HG03342 (cell line): ENCODE measurements at regions not wholly inside any gene's neighbourhood (a gene's known extent, or its start where the extent isn't known, plus 50 kb on each side); places are given as distances from the start of the nearest gene placed in this dataset.

ENCODE experiments used
- ATAC-seq: cut with Tn5 transposase; IDR thresholded peaks from one replicate; pipeline ENCODE4 v1.9.1; 2021; ENCODE audit warnings: mild to moderate bottlenecking, moderate library complexity; ENCODE audit not compliant: unreplicated experiment

GRCh38 chr18:22613788-22614187 is 196.1 kb upstream of the CTAGE1 start:
- ATAC-seq = no peak

- ATAC-seq = no peak
Measured at GRCh38 chr18:22623513-22623912, 205.8 kb upstream of the CTAGE1 start.

- no peak for ATAC-seq
Measured at GRCh38 chr18:22624176-22624575, 206.5 kb upstream of the CTAGE1 start.

GRCh38 chr18:22625406-22625805 is 207.7 kb upstream of the CTAGE1 start:
- no peak for ATAC-seq

- no peak for ATAC-seq
Measured at GRCh38 chr18:22626771-22627170, 209.1 kb upstream of the CTAGE1 start.

- ATAC-seq = no peak
Measured at GRCh38 chr18:22627506-22627905, 209.8 kb upstream of the CTAGE1 start.

GRCh38 chr18:22628795-22629510 is 211.2 kb upstream of the CTAGE1 start:
- no peak for ATAC-seq

GRCh38 chr18:22630980-22631379 is 213.3 kb upstream of the CTAGE1 start:
- no peak for ATAC-seq

GRCh38 chr18:22632191-22632590 is 214.5 kb upstream of the CTAGE1 start:
- no peak for ATAC-seq

GRCh38 chr18:22634464-22634863 is 216.7 kb upstream of the CTAGE1 start:
- ATAC-seq = no peak

- no peak for ATAC-seq
Measured at GRCh38 chr18:22637787-22638186, 220.1 kb upstream of the CTAGE1 start.

- ATAC-seq = no peak
Measured at GRCh38 chr18:22639026-22639463, 221.3 kb upstream of the CTAGE1 start.

GRCh38 chr18:22639561-22639960 is 221.8 kb upstream of the CTAGE1 start:
- ATAC-seq = no peak

- ATAC-seq = no peak
Measured at GRCh38 chr18:22640281-22640842, 222.6 kb upstream of the CTAGE1 start.

- no peak for ATAC-seq
Measured at GRCh38 chr18:22641958-22642357, 224.2 kb upstream of the CTAGE1 start.

GRCh38 chr18:22643731-22644130 is 226.0 kb upstream of the CTAGE1 start:
- no peak for ATAC-seq

- ATAC-seq = no peak
Measured at GRCh38 chr18:22650247-22650646, 232.5 kb upstream of the CTAGE1 start.

- ATAC-seq = no peak
Measured at GRCh38 chr18:22657619-22658018, 239.9 kb upstream of the CTAGE1 start.

GRCh38 chr18:22658318-22658717 is 240.6 kb upstream of the CTAGE1 start:
- ATAC-seq = no peak

- ATAC-seq = no peak
Measured at GRCh38 chr18:22663378-22663777, 245.7 kb upstream of the CTAGE1 start.

GRCh38 chr18:22666411-22666940 is 248.8 kb upstream of the CTAGE1 start:
- no peak for ATAC-seq

GRCh38 chr18:22667156-22667555 is 249.4 kb upstream of the CTAGE1 start:
- ATAC-seq = no peak
